GM21529 (cell line): ENCODE measurements at regions not wholly inside any gene's neighbourhood (a gene's known extent, or its start where the extent isn't known, plus 50 kb on each side); places are given as distances from the start of the nearest gene placed in this dataset.

Experiments used
- ATAC-seq: cut with Tn5 transposase; IDR thresholded peaks from one replicate; pipeline ENCODE4 v1.9.1; 2021; ENCODE audit not compliant: unreplicated experiment

GRCh38 chr4:62293551-62293950 is 1093.4 kb downstream of the ADGRL3 start:
- ATAC-seq = no peak

GRCh38 chr4:62292911-62293310 is 1092.8 kb downstream of the ADGRL3 start:
- ATAC-seq = no peak

- ATAC-seq = no peak
Observed at GRCh38 chr4:62288808-62289541, 1088.8 kb downstream of the ADGRL3 start.

- ATAC-seq = no peak
Observed at GRCh38 chr4:62285026-62285425, 1084.9 kb downstream of the ADGRL3 start.

- ATAC-seq = no peak
Observed at GRCh38 chr4:62279689-62280088, 1079.6 kb downstream of the ADGRL3 start.

- no peak for ATAC-seq
Observed at GRCh38 chr4:62275470-62275869, 1075.3 kb downstream of the ADGRL3 start.

GRCh38 chr4:62274782-62275181 is 1074.7 kb downstream of the ADGRL3 start:
- no peak for ATAC-seq

GRCh38 chr4:62271107-62271506 is 1071.0 kb downstream of the ADGRL3 start:
- no peak for ATAC-seq

- no peak for ATAC-seq
Observed at GRCh38 chr4:62269918-62270317, 1069.8 kb downstream of the ADGRL3 start.

GRCh38 chr4:62263454-62263853 is 1063.3 kb downstream of the ADGRL3 start:
- ATAC-seq = no peak

- ATAC-seq = no peak
Observed at GRCh38 chr4:62262676-62263075, 1062.5 kb downstream of the ADGRL3 start.

GRCh38 chr4:62260254-62260653 is 1060.1 kb downstream of the ADGRL3 start:
- ATAC-seq = no peak

- ATAC-seq = no peak
Observed at GRCh38 chr4:62256479-62256878, 1056.4 kb downstream of the ADGRL3 start.

GRCh38 chr4:62252728-62253127 is 1052.6 kb downstream of the ADGRL3 start:
- no peak for ATAC-seq

- ATAC-seq = no peak
Observed at GRCh38 chr4:62250100-62250499, 1050.0 kb downstream of the ADGRL3 start.

GRCh38 chr4:62243895-62244294 is 1043.8 kb downstream of the ADGRL3 start:
- ATAC-seq = no peak

GRCh38 chr4:62235911-62236310 is 1035.8 kb downstream of the ADGRL3 start:
- ATAC-seq = no peak

GRCh38 chr4:62232814-62233213 is 1032.7 kb downstream of the ADGRL3 start:
- no peak for ATAC-seq

- no peak for ATAC-seq
Observed at GRCh38 chr4:62231994-62232393, 1031.9 kb downstream of the ADGRL3 start.

- ATAC-seq = no peak
Observed at GRCh38 chr4:62226082-62226481, 1026.0 kb downstream of the ADGRL3 start.

GRCh38 chr4:62222121-62222520 is 1022.0 kb downstream of the ADGRL3 start:
- ATAC-seq = no peak

GRCh38 chr4:62210486-62210885 is 1010.4 kb downstream of the ADGRL3 start:
- no peak for ATAC-seq
